ENCODE measurements at regions not wholly inside any gene's neighbourhood (a gene's known extent, or its start where the extent isn't known, plus 50 kb on each side); places are given as distances from the start of the nearest gene placed in this dataset.
"Not testable (repeated sequence)": the region's sequence is repeated elsewhere in the genome, so short reads cannot be mapped to it uniquely, and the experiment has no call there.

GRCh38 chr3:109920749-109921148, 583.4 kb upstream of the DPPA4 start:
- no peak for DNase-seq

GRCh38 chr3:109921509-109921908, 584.2 kb upstream of the DPPA4 start:
- DNase-seq, result no peak

GRCh38 chr3:109922856-109923255, 585.5 kb upstream of the DPPA4 start:
- DNase-seq, result no peak

GRCh38 chr3:109923431-109923830, 586.1 kb upstream of the DPPA4 start:
- DNase-seq, result no peak

GRCh38 chr3:109924196-109924595, 586.9 kb upstream of the DPPA4 start:
- DNase-seq, result no peak

GRCh38 chr3:109926376-109926775, 589.0 kb upstream of the DPPA4 start:
- no peak for DNase-seq

GRCh38 chr3:109927161-109927560, 589.8 kb upstream of the DPPA4 start:
- DNase-seq, result no peak

GRCh38 chr3:109927726-109928125, 590.4 kb upstream of the DPPA4 start:
- DNase-seq, result no peak

- no peak for DNase-seq
These were observed 593.2 kb upstream of the DPPA4 start for GRCh38 chr3:109930582-109930981.

- DNase-seq, result no peak
These were observed 596.2 kb upstream of the DPPA4 start for GRCh38 chr3:109933576-109933975.

GRCh38 chr3:109939817-109940216, 602.5 kb upstream of the DPPA4 start:
- DNase-seq, result no peak

GRCh38 chr3:109943181-109943580, 605.8 kb upstream of the DPPA4 start:
- no peak for DNase-seq

GRCh38 chr3:109944836-109945235, 607.5 kb upstream of the DPPA4 start:
- no peak for DNase-seq

- DNase-seq, result no peak
These were observed 615.6 kb upstream of the DPPA4 start for GRCh38 chr3:109952924-109953323.

GRCh38 chr3:109963831-109964230, 626.5 kb upstream of the DPPA4 start:
- no peak for DNase-seq

GRCh38 chr3:109973733-109974132, 636.4 kb upstream of the DPPA4 start:
- DNase-seq, result no peak

- no peak for DNase-seq
These were observed 640.6 kb upstream of the DPPA4 start for GRCh38 chr3:109977897-109978296.

- no peak for DNase-seq
These were observed 644.9 kb upstream of the DPPA4 start for GRCh38 chr3:109982201-109982600.

GRCh38 chr3:109984976-109985375, 647.6 kb upstream of the DPPA4 start:
- DNase-seq, result no peak

- DNase-seq, result no peak
These were observed 648.7 kb upstream of the DPPA4 start for GRCh38 chr3:109985943-109986555.

- no peak for DNase-seq
These were observed 657.5 kb upstream of the DPPA4 start for GRCh38 chr3:109994853-109995252.

GRCh38 chr3:109995377-109995776, 658.0 kb upstream of the DPPA4 start:
- DNase-seq, result no peak

- not testable (repeated sequence) for DNase-seq
These were observed 664.6 kb upstream of the DPPA4 start for GRCh38 chr3:110001905-110002304.

- DNase-seq, result no peak
These were observed 669.6 kb upstream of the DPPA4 start for GRCh38 chr3:110006913-110007312.

GRCh38 chr3:110015231-110015963, 678.1 kb upstream of the DPPA4 start:
- no peak for DNase-seq
